ENCODE measurements at regions not wholly inside any gene's neighbourhood (a gene's known extent, or its start where the extent isn't known, plus 50 kb on each side); places are given as distances from the start of the nearest gene placed in this dataset.

GRCh38 chr14:104372390-104373054, 207.0 kb upstream of the C14orf180 start:
- TF ChIP-seq ZNF331 (CRISPR knock-in tag; IDR thresholded peaks at IDR 0.05; ENCODE audit: low read depth) (no peak), JUNB (IDR thresholded peaks at IDR 0.05; ENCODE audit: unreplicated experiment) (no peak), ZNF462 (CRISPR knock-in tag; IDR thresholded peaks at IDR 0.05) (no peak), STAT1 (IDR thresholded peaks at IDR 0.05; ENCODE audit: unreplicated experiment) (no peak), EZH2phosphoT487 (IDR thresholded peaks at IDR 0.05; ENCODE audit: unreplicated experiment) (no peak), ETS1 (IDR thresholded peaks at IDR 0.05) (no peak), EZH2 (IDR thresholded peaks at IDR 0.05; ENCODE audit: low read depth, unreplicated experiment) (no peak), REST (IDR thresholded peaks at IDR 0.05; ENCODE audit: unreplicated experiment) (no peak), CTCF (conservative IDR thresholded peaks at IDR 0.05; ENCODE audit: low read depth in 2 of 2) (no peak), POLR2AphosphoS5 (IDR thresholded peaks at IDR 0.05; ENCODE audit: low read depth) (no peak), NANOG (IDR thresholded peaks at IDR 0.05; ENCODE audit: borderline replicate concordance) (no peak), ZNF114 (CRISPR knock-in tag; IDR thresholded peaks at IDR 0.05) (no peak), CREB1 (CRISPR knock-in tag; IDR thresholded peaks at IDR 0.05; ENCODE audit: low read depth) (no peak)
- H3K27ac Mint-ChIP-seq = no peak overlapping the region

More at GRCh38 chr14:104372390-104373054, 207.0 kb upstream of the C14orf180 start:
- Histone ChIP-seq H3K27me3 (ENCODE audit: insufficient read depth) (no peaks in the 10 kb centered on the region), H2AFZ (no peak overlapping the region), H4K20me1 (replicated peaks; ENCODE audit: insufficient read depth) (no peaks in the 10 kb centered on the region), H3K4me3 (no peak overlapping the region), H3K4me1 (ENCODE audit: insufficient read depth) (no peaks in the 10 kb centered on the region), H3F3A (replicated peaks; ENCODE audit: low read depth) (no peaks in the 10 kb centered on the region), H3K79me2 (replicated peaks; ENCODE audit: insufficient read depth) (no peaks in the 10 kb centered on the region), H3K9me2 (ENCODE audit: insufficient read depth) (no peaks in the 10 kb centered on the region), H3K36me3 (ENCODE audit: insufficient read depth) (no peaks in the 10 kb centered on the region), H3K4me2 (no peak overlapping the region), H3K27ac (ENCODE audit: low read depth) (no peak overlapping the region)
- no peak overlapping the region for H3K4me3 Mint-ChIP-seq
- H3K27me3 Mint-ChIP-seq (ENCODE audit: insufficient read depth, low read depth, poor library complexity) = peaks cover 6% of the 10 kb centered on the region
- H3K9me3 Mint-ChIP-seq = no peaks in the 10 kb centered on the region
- H3K36me3 Mint-ChIP-seq (ENCODE audit: low read depth) = no peaks in the 10 kb centered on the region
- ATAC-seq (no peak), DNase-seq (ENCODE audit: low spot score) (no peak)
- H3K4me1 Mint-ChIP-seq = peaks cover 8% of the 10 kb centered on the region; the same call in 2 of the 3 replicates

All from GM23338 (cell line).